HUDEP-2 (cell line): ENCODE measurements at regions not wholly inside any gene's neighbourhood (a gene's known extent, or its start where the extent isn't known, plus 50 kb on each side); places are given as distances from the start of the nearest gene placed in this dataset.

ENCODE experiments used
- DNase-seq, 76 experiments: peaks; one replicate each; lab custom pipeline; 2025; ENCODE audit not compliant: unreplicated experiment in 76 of 76; lab: John Stamatoyannopoulos, UW

DNA sequence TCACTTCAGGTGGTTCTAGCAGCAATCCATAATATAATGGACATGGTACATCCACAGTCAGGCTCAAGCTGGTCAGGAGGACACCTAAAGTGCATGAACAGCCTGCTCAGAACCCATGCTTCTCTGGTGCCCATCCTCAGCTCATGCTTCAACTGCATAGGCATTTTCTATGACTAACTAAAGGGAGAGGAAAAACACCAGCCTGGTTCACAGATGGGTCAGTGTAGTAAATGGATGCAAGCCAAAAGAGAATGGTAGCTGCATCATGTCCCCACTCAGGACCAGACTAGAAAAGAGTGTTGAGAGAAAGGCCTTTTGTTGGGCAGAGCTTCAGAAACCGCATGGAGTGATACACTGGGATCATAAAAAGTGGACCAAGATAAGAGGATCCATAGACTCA is 556.6 kb downstream of the TLE1 start:
- no peak for DNase-seq

DNA sequence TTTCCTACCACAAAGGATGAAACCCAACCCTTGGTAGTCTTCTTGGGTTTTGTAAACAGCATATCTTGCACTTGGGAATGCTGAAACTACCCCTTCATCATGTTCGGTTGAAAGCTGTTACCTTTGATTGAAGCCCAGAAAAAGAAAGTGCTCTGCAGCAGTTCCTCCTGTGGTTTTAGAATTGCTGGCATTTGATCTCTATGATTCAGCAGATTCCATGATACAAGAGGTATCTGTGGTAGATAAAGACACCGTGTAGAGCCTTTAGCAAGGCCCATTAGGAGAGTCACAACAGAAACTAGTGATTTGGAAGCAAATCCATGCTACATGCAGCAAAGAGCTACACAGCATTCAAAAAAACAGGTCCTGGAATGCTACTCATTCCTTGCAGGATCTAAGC is 557.0 kb downstream of the TLE1 start:
- DNase-seq = no peak

DNA sequence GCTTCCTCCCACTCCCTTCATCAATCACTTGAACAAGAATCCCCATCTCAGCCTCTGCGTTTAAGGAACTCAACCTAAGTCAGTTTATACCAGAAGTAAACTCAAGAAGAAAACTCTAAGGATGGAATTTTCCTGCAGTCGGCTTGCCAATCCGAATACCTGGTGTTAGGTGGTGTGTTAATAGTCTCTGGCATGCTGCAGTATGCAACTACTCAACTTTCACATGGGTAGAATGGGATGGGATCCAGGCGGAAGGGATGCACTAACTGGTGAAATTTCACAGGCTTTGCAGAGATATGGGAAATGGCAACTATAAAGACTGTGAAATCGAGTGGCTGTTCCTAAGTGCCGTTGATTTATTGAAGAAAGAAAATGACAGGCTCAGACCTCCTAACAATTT is 560.6 kb downstream of the TLE1 start:
- DNase-seq = no peak

DNA sequence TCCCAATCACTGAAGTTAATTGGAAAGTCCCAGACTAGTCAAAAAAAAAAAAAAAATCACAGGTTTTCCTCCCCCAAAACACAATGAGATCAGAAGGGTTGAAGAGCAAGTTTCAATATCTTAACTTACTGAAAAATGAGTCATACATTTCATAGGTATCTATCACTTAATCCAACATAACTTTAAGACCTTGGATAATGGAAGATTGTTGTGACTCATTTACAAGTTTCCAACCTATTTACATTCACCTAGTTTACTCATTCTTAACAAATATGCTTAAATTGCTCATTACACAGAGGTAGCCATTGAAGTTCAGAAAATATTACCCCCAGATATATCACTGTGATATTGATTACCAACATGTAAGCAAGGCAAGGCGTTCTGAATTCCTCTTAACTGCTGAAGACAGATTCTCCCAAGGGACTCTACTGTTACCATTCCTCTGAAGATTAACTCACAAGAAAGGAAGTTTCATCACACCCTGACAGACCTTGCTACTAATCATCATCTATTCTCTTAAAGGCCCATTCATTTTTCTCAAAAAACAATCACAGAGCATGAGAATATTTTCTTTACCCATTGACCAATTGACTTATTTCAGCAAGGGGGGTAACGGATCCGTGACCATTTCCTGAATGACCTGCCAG is 563.8 kb downstream of the TLE1 start:
- DNase-seq = no peak

DNA sequence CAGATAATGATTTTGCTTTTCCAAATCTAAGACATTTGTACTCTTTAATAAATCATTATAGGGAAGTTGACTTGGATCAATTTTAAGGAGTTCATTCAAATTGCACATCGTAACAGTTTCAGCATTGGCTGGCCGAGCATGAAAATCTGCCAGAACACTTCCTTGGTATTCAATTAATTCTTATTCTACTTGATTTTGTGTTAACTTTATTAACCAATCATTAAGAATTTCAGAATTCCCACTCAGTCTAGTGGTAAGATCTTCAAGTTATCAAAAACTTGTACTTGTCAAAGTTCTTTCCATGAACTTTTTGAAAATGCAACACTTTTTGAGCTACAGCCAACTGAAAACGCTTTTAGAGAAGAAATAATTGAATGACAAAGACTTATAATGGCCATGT is 565.8 kb downstream of the TLE1 start:
- no peak for DNase-seq

DNA sequence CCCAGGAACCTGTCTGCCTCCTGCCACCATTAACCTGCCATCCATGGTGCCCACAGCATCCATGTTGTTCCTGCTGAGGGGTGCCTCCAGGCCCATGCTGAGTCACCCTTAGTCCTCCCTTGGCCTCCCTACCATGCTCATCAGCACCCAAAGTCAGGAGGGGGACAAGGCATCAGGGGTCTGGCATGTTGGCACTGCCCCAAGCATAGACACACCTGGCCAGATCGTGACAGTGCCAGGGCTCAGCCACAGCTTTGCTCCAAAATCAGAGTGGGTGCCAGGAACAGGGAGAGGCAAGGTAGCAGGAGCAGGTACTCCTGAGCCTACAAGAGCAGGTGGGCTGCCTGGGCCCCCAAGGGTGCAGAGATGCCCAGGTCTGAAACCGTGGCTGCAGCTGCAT is 566.6 kb downstream of the TLE1 start:
- no peak for DNase-seq

DNA sequence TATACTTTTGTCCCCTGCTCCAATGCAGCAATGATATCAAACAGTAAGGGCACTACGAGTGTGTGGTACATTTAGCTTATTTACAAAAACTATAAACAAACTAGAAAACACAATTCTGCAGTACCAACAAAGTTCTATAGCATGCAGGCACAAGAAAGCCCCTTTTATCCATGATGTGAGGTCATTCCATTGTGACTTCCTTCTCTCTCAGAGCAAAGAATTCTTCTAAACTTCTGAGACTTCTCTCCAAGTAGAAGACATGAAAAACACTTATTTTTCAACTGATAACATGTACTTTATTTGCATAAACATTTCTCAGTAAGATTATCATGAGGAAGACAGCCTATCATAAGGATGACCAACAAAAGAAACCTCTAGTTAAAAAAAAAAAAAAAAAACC is 569.8 kb downstream of the TLE1 start:
- no peak for DNase-seq

DNA sequence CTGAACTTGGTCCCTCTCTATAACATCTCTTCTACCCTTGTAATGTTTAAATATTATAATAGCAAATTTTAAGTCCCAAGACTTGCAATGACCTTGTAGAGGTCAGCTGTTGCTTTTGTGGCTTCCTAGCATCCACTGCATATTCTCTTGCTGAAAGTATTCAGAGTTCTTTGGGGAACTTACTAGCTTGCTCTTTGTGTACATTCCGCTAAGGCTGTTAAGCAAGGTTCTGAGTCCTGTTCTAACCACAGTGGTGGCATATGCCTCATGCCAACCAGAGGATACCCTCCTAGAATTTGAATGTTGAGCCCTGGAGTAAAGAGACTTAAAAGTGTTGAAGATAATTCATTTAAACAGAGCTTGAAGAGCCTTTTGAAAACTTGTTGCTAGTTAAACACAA is 570.9 kb downstream of the TLE1 start:
- DNase-seq = no peak

DNA sequence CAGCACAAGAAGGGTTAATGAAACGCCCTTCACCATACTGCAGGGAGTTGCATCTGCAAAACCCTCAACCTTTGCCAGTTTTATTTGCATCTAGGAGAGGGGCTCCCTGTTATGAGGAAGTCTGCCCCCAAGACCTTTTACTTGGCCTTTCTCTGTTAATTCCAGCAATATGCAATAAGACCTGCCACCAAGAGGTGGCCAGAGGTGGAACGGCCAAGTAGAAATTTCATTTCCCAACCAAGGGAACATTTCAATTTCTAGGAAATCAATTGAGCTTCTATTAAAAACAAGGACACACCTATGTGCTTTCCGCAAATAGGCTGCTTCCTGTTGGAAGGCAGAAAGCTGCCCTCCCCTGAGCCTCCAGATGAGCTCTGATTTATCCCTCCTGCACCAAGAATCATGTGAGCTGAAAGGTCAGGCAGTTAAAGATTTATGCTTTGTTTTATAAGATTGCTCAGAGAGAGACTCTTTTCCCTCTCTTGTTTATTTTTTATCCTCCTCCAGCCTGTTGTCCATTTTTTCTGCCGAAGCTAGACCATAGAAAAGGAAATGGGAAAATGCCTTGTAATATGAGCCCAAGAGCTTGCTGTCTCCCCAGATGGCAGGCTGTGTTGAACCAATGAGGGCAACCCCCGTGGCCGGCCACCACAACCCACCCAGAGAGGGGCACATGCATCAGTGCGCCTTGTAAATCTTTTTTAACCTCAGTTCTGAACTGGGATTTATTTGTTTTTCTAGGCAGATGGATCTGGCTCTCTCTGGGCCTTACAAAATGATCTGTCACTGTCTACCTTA is 572.8 kb downstream of the TLE1 start:
- no peak for DNase-seq

DNA sequence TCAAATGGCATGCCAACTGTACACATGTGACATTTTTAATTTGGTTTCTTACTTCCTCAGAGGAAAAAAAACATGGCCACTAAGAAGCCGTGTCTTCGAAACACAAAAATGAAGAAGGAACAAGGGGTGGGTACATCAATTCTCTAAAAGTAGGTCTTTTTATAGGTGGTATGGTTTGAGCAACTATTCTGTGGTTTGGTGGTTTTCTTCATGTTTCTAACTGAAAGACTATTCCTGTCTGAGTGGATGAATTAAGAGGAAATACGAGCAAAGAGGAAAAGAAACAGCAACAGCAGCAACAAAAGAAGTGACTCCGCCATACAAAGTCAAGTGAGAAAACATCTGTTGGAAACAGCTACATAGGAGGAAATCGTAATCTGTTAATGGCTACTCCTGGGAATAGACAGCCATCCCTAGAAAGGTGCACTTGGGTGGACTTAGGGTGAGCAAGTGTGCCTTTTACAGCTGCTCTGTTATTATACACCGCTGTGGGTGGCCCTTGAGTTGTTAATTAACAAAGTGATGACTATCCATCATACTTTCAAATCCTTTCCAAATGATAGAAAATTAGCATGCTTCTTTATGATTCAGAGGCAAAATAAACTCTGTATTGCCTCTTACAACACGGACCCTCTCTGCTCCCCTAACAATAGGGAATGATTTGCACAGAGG is 575.8 kb downstream of the TLE1 start:
- DNase-seq = no peak

DNA sequence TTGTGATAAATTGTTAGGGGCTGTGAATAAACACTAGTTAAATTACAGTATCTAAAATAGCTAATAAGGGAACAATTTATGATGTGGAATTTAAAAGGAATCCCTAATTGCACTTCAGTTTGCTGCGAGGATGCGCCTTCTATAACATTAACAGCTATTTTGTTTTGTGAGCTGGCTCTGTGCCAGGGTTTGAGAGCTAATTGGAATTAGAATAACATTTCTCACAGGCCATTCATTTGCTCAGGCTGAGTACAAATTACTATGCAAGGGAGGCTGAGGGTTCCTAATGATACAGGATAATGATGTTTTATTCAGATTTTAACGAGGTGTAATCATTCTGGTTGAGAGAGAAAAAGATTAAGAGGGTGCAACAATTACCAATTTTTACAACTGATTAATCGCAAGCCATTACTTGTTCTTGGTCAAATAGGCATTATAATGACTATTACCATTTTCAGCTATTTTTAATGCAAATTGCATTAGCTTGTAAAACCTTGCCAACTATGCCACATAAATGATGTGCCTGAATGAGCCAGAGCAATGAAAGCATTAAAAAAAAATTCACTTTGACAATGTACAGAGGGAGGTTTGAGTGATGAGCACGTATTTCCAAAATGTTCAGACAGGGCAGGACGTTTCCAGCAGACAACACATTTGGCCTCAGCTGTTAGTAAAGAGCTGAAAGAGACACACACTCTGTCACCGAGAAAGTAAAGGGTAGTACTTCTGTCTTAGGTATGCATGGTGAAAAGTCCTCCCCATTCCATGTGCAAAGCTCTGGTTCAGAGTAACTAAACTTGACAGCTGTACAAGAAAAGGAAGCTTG is 576.5 kb downstream of the TLE1 start:
- DNase-seq = no peak

DNA sequence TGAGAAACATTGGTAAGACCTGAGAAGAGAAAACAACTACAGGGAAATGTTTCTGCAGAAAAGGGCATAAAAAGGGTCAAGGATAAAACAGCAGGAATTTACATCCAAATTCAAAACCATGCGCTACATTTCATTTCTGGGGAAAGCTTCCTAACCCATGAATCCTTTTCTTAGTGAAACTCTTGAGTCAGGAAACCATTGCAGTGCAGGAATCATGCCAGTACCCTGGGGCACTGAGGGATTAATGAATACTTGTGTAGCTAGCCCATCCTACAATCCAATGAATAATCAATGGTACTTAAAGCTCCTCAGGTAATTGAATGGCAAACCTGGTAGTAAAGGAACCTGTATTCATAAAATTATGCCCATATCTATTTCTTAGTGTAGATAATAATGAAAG is 580.5 kb downstream of the TLE1 start:
- DNase-seq = no peak

DNA sequence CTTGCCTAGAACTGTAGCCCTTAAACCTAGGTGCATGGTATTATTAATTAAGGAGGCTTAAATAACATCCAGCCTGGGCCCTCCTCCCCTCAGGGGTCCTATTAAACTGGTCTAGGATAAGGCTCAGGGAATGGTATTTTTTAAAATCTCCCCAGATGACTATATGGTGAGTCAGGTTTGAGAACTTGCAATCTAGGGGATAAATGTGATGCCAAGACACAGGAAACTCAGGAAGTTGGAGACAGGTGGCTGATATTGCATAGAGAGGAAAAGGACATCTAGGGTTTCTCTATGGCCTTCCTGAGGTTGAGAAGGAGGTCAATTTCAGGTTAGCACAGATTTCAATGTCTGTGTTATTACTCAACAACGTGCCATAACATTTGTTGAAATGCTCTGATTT is 581.0 kb downstream of the TLE1 start:
- no peak for DNase-seq

DNA sequence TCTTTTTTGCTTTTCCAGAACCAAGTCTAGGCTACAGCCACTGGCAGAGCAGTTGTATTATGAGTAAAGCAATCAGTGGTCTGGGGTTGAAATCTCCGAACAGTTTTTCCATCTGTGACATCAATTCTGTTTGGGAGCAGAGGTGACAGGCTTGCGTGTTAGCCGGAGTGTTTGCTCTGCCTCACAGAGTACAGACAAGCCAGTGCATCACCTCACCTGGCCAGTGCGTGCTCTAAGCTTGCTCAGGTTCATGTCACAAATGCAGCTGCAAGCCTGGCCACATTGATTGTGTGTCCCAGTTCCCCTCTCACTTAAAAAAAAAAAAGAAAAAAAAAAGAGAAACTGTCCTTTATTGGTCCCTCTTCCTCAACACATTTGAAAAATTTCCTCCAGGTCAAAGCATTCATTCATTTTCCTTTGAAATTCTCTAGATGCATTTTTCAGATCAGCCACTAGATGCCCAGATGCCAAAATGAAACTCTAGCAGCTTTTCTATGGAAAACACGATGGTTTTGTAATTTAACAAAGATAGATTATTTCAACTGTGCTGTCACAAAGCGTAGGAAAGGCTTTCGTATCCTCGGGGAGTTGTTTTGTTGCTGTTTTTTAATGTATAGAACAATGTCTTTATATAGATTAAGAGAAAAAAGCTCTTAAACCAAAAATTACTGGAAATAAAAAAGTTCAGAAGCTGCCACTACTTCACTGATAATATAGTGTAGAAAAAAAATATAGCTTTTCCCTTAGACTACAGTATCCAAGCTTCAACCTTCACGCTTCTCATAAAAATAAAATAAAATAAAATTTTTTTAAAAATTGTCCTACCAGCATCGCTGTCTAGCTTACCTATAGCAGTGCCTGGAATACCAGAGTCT is 585.5 kb downstream of the TLE1 start:
- no peak for DNase-seq

DNA sequence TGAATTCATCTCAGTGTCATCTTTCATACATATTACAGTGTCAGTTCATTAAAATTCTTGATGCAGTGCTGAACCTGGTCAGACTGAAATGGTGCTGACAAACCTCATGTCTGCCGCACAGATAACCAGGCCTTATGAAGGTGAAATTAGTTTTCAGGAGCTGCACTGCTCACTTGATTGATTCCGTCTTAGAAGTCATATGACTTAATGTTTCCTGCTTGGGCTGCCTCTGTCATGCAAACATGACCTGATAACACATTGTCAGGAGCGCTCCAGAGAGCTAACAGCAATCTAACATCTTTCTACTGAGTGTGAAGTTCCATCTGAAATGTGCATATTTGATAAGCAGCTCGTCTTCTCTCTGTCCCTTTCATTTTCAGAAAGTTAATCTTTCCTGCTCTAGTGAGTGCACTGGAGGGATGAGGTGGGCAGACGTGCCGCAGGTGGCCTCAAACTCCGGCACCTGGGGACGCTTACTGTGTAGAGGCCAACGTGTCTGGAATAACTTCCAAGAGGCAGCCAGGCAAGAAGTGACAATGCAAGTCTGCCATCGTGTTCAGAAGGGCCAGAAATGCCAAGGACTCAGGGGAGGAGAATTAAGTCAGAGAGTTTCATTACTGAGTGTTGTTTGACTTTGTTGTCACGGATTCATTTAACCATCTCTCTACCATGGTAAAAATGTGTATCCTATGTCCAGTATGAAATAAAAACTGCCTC is 592.1 kb downstream of the TLE1 start:
- DNase-seq = no peak

DNA sequence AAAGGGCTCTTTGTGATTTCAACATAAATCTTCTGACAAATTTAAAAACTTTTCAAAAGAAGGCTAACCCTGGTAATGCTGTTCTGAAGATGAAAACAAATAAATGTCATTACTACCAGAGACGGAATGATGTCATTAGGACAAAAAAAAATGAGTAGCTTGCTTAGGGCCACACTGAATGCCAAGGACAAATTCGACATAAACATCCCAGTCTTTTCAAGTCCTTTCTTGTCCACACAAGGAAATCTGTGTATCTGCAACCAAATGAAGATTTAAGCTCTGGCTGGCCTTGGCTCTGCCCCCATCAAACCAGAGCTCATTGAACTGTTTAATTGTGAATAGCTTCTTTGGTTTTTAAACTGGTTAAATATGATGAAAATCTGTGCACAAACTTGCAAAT is 592.7 kb downstream of the TLE1 start:
- no peak for DNase-seq

DNA sequence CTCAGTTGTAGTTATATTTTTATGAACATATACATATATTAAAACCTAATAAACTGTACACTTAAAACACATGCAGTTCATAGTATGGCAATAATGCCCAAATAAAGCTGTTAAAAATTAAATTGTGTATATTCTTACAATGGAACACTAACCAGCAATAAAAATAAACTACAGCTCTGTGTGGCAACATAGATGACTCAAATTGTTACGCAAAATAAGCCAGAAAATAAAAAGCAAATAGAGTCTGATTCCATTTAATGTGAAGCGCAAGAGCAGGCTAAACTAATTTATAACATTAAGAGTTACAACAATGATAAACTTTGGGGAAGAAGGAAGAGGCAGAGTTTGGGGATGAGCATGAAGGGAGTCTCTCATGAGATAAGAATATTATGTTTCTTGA is 597.3 kb downstream of the TLE1 start:
- no peak for DNase-seq

DNA sequence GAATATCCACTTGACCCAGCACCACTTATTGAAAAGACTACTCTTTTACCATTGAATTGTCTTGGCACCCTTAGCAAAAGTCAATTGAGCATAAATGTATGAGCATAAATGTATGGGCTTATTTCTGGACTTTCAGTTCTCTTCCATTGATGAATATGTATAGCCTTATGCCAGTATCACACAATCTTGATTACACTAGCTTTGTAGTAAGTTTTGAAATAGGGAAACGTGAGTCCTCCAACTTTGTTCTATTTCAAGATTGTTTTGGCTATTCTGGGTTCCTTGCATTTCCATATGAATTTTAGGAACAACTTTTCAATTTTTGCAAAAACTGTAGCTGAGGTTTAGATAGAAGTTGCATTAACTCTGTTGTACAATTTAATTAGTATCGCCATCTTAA is 601.0 kb downstream of the TLE1 start:
- no peak for DNase-seq

DNA sequence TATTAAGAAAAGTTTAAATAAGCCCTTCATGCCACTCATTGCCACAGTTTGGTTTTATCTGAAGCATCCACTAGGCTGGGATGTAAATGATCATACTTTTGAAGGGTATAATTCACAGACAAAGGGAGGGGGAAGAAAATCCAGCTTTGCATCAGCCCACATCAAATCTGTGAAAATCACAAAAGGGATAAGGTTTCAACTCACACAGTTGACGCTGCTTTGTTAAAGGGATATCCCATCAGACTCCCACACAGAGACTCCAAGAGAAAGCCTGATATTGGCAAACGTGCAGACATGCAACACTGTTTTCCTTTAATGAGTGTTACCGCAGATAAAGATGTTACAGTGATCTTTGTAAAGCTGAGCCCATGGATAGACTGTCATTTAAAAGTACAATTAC is 602.9 kb downstream of the TLE1 start:
- DNase-seq = no peak
